ENCODE measurements at regions not wholly inside any gene's neighbourhood (a gene's known extent, or its start where the extent isn't known, plus 50 kb on each side); places are given as distances from the start of the nearest gene placed in this dataset.

- intact Hi-C loops (cut with micrococcal nuclease; ENCODE audit: unreplicated experiment): loop anchor here (2.0 kb wide), 1 partner anchor 70 kb away; no protein-coding TSS in a partner anchor
- no peak for FAIRE-seq
- no TSS peak for BruUV-seq (replicated peaks)
- POLR2A ChIA-PET: no interaction called here
- DNase-seq (ENCODE audit: low spot score): no peak
- Histone ChIP-seq H3K27ac (ENCODE audit: extremely low read length, insufficient read depth, low read length) (no peak overlapping the region), H3K4me3 (replicated peaks in 1 of 3; ENCODE audit: insufficient read depth in 1 of 3, low read depth in 2 of 3, low read length in 3 of 3) (no peak overlapping the region), H3K4me2 (ENCODE audit: low read depth, low read length) (no peak overlapping the region), H3K4me1 (ENCODE audit: insufficient read depth, low read length) (no peaks in the 10 kb centered on the region), H3K27me3 (ENCODE audit: control insufficient read depth in 1 of 2, insufficient read depth in 2 of 2, low read length in 2 of 2) (no peaks in the 10 kb centered on the region), H3K79me2 (ENCODE audit: insufficient read depth, low read length) (no peaks in the 10 kb centered on the region), H2AFZ (ENCODE audit: low read length) (no peak overlapping the region), H3K36me3 (replicated peaks in 1 of 2; ENCODE audit: control insufficient read depth in 1 of 2, insufficient read depth in 2 of 2, low read length in 2 of 2) (no peaks in the 10 kb centered on the region), H3K9me3 (ENCODE audit: low read length) (no peaks in the 10 kb centered on the region), H4K20me1 (ENCODE audit: insufficient read depth, low read length) (no peaks in the 10 kb centered on the region), H3K9ac (ENCODE audit: insufficient read depth, low read depth, low read length) (no peak overlapping the region)
- WGBS (ENCODE audit: low lambda C conversion rate): 7% methylated on average over 1 of the region's 1 CpG
- CTCF ChIA-PET (ENCODE audit: low intra/inter-chr PET ratio, low total read pairs): no interaction called here
- TF ChIP-seq USF2 (IDR thresholded peaks at IDR 0.05; ENCODE audit: low read depth, low read length) (no peak), USF2 (CRISPR knock-in tag; IDR thresholded peaks at IDR 0.05; ENCODE audit: borderline replicate concordance) (no peak), SALL2 (CRISPR knock-in tag; IDR thresholded peaks at IDR 0.05) (no peak), SOX5 (CRISPR knock-in tag; IDR thresholded peaks at IDR 0.05; ENCODE audit: borderline replicate concordance) (no peak), ZBTB43 (CRISPR knock-in tag; conservative IDR thresholded peaks at IDR 0.05) (no peak), ZNF839 (CRISPR knock-in tag; IDR thresholded peaks at IDR 0.05; ENCODE audit: borderline replicate concordance) (no peak), TRIM24 (CRISPR knock-in tag; IDR thresholded peaks at IDR 0.05) (no peak), CAMTA2 (CRISPR knock-in tag; IDR thresholded peaks at IDR 0.05; ENCODE audit: borderline replicate concordance) (no peak), BHLHE40 (IDR thresholded peaks at IDR 0.05; ENCODE audit: low read length) (no peak), ZNF780A (CRISPR knock-in tag; IDR thresholded peaks at IDR 0.05) (no peak), ZNF17 (CRISPR knock-in tag; IDR thresholded peaks at IDR 0.05) (no peak), SATB2 (CRISPR knock-in tag; IDR thresholded peaks at IDR 0.05) (no peak), AHR (CRISPR knock-in tag; IDR thresholded peaks at IDR 0.05) (no peak)
- TF ChIP-seq, protein P1, sequence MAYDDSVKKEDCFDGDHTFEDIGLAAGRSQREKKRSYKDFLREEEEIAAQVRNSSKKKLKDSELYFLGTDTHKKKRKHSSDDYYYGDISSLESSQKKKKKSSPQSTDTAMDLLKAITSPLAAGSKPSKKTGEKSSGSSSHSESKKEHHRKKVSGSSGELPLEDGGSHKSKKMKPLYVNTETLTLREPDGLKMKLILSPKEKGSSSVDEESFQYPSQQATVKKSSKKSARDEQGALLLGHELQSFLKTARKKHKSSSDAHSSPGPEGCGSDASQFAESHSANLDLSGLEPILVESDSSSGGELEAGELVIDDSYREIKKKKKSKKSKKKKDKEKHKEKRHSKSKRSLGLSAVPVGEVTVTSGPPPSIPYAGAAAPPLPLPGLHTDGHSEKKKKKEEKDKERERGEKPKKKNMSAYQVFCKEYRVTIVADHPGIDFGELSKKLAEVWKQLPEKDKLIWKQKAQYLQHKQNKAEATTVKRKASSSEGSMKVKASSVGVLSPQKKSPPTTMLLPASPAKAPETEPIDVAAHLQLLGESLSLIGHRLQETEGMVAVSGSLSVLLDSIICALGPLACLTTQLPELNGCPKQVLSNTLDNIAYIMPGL (CRISPR knock-in tag; IDR thresholded peaks at IDR 0.05; ENCODE audit: borderline replicate concordance in 1 of 2, low read depth in 1 of 2): no peak
- TF ChIP-seq, protein P2, sequence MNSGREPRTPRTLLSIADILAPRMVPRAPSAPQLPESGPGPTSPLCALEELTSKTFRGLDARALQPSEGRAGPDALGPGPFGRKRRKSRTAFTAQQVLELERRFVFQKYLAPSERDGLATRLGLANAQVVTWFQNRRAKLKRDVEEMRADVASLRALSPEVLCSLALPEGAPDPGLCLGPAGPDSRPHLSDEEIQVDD (CRISPR knock-in tag; IDR thresholded peaks at IDR 0.05; ENCODE audit: borderline replicate concordance): no peak
- ATAC-seq: no peak
- in situ Hi-C loops (cut with HindIII; ENCODE audit: extremely low pct_ligation_motif_present, low pct_unique_long_range_greater_than_20kb): no loop called here
Measured at GRCh38 chr1:186770421-186770820, 58.3 kb upstream of the PLA2G4A start.
